HG02759 (cell line): ENCODE measurements at regions not wholly inside any gene's neighbourhood (a gene's known extent, or its start where the extent isn't known, plus 50 kb on each side); places are given as distances from the start of the nearest gene placed in this dataset.

ENCODE experiments used
- ATAC-seq: cut with Tn5 transposase; IDR thresholded peaks from one replicate; pipeline ENCODE4 v1.9.1; 2021; ENCODE audit warnings: mild to moderate bottlenecking, moderate library complexity; ENCODE audit not compliant: unreplicated experiment

GRCh38 chr18:78650926-78651325 lies 328.7 kb upstream of the SALL3 start:
- ATAC-seq: no peak

GRCh38 chr18:78652001-78652545 lies 327.5 kb upstream of the SALL3 start:
- ATAC-seq: no peak

GRCh38 chr18:78655921-78656320 lies 323.7 kb upstream of the SALL3 start:
- ATAC-seq: no peak

- ATAC-seq: no peak
Observed at GRCh38 chr18:78656346-78656925, 323.2 kb upstream of the SALL3 start.

GRCh38 chr18:78658531-78658930 lies 321.1 kb upstream of the SALL3 start:
- ATAC-seq: no peak

- no peak for ATAC-seq
Observed at GRCh38 chr18:78659057-78659456, 320.6 kb upstream of the SALL3 start.

GRCh38 chr18:78659748-78660147 lies 319.9 kb upstream of the SALL3 start:
- no peak for ATAC-seq

- ATAC-seq: no peak
Observed at GRCh38 chr18:78660311-78660710, 319.3 kb upstream of the SALL3 start.

- ATAC-seq: no peak
Observed at GRCh38 chr18:78661316-78661715, 318.3 kb upstream of the SALL3 start.

- ATAC-seq: no peak
Observed at GRCh38 chr18:78662879-78663278, 316.7 kb upstream of the SALL3 start.

- ATAC-seq: no peak
Observed at GRCh38 chr18:78664048-78664447, 315.6 kb upstream of the SALL3 start.

- no peak for ATAC-seq
Observed at GRCh38 chr18:78664848-78665247, 314.8 kb upstream of the SALL3 start.

- no peak for ATAC-seq
Observed at GRCh38 chr18:78665644-78666043, 314.0 kb upstream of the SALL3 start.

GRCh38 chr18:78666666-78667335 lies 312.8 kb upstream of the SALL3 start:
- ATAC-seq: no peak

GRCh38 chr18:78670778-78671391 lies 308.7 kb upstream of the SALL3 start:
- no peak for ATAC-seq

GRCh38 chr18:78671551-78671950 lies 308.1 kb upstream of the SALL3 start:
- ATAC-seq: no peak

GRCh38 chr18:78672862-78673446 lies 306.7 kb upstream of the SALL3 start:
- no peak for ATAC-seq

GRCh38 chr18:78673516-78674321 lies 305.9 kb upstream of the SALL3 start:
- no peak for ATAC-seq

GRCh38 chr18:78675231-78675630 lies 304.4 kb upstream of the SALL3 start:
- ATAC-seq: no peak

- ATAC-seq: no peak
Observed at GRCh38 chr18:78676622-78677482, 302.8 kb upstream of the SALL3 start.
